HCT116 (cell line): ENCODE measurements at regions not wholly inside any gene's neighbourhood (a gene's known extent, or its start where the extent isn't known, plus 50 kb on each side); places are given as distances from the start of the nearest gene placed in this dataset.

Experiments
- ATAC-seq: fragments of 200-7000 bp; cut with Tn5 transposase; 2 replicates; pipeline ENCODE4 v1.9.1; 2020; ENCODE audit warnings: mild to moderate bottlenecking, moderate library complexity
- BruUV-seq: library from RNA; stranded (reverse); fragments of 400-500 nt; replicated peaks from 2 replicates; lab custom pipeline; 2021; lab: Mats Ljungman, UMichigan
- CTCF ChIA-PET: fragments of 300-600 bp; sonication (Branson Sonifier 250); formaldehyde crosslinking; loops from one replicate; lab custom pipeline; 2021; ENCODE audit warnings: antibody characterized with exemption; lab: Charles Lee
- POLR2A ChIA-PET: fragments of 300-600, 350-600 bp; sonication (Branson Sonifier 250); formaldehyde crosslinking; loops from one replicate; lab custom pipeline; 2021; ENCODE audit warnings: antibody characterized with exemption; lab: Charles Lee
- RAD21 ChIA-PET, 2 experiments: fragments of 300-600 bp; sonication (Branson Sonifier 250); formaldehyde crosslinking; loops; one replicate each; lab custom pipeline; 2023; ENCODE audit warnings: low total read pairs in 2 of 2; ENCODE audit not compliant: uncharacterized antibody in 2 of 2, unreplicated experiment in 2 of 2, low non-redundant PET in 1 of 2; lab: Charles Lee
- DNase-seq: peaks from one replicate; pipeline ENCODE4 v3.0.0-alpha.2; 2010; ENCODE audit warnings: low read depth, low spot score
- H2AFZ ChIP-seq: fragments of 200-600 bp; shearing (Covaris generic), sonication (generic); 2 replicates; pipeline ENCODE4 v1.6.1; 2017; ENCODE audit warnings: low read depth, mixed run types, mixed read lengths, antibody characterized with exemption, low read length; ENCODE audit not compliant: poor library complexity, severe bottlenecking
- H3K27ac ChIP-seq: 2 replicates; pipeline ENCODE4 v1.5.1; 2012; ENCODE audit warnings: low read depth, low read length
- H3K27me3 ChIP-seq: fragments of 200-600 bp; sonication (generic); 2 replicates; pipeline ENCODE4 v1.6.1; 2016; ENCODE audit warnings: mixed run types, low read length, mixed read lengths; ENCODE audit not compliant: insufficient read depth
- H3K36me3 ChIP-seq, 2 experiments: fragments of 200-500 bp in 1 of 2; fragments of 200-600 bp in 1 of 2; sonication (Bioruptor generic) in 1 of 2; sonication (generic) in 1 of 2; 2 replicates each; pipeline versions ENCODE4 v1.5.1 to v1.6.1; 2014 to 2016; ENCODE audit warnings: low read length in 2 of 2, inconsistent platforms in 1 of 2, mixed read lengths in 1 of 2, mixed run types in 1 of 2; ENCODE audit not compliant: insufficient read depth in 2 of 2, control insufficient read depth in 1 of 2
- H3K4me1 ChIP-seq, 2 experiments: fragments of 200-600 bp in 1 of 2; sonication (generic) in 1 of 2; 2 replicates each; pipeline versions ENCODE4 v1.5.1 to v1.6.1; 2012 to 2017; ENCODE audit warnings: low read length in 2 of 2, inconsistent platforms in 1 of 2, mild to moderate bottlenecking in 1 of 2, mixed read lengths in 1 of 2, mixed run types in 1 of 2, moderate library complexity in 1 of 2; ENCODE audit not compliant: insufficient read depth in 2 of 2, control insufficient read depth in 1 of 2
- H3K4me2 ChIP-seq: fragments of 200-600 bp; sonication (generic); 2 replicates; pipeline ENCODE4 v1.6.1; 2017; ENCODE audit warnings: mixed run types, low read length, mixed read lengths
- H3K4me3 ChIP-seq, 2 experiments: fragments of 200-600 bp in 1 of 2; sonication (generic) in 1 of 2; replicated peaks in 1 of 2; 2 replicates each; pipeline ENCODE4 v1.5.1; 2011 to 2016; ENCODE audit warnings: low read length in 2 of 2, control low read depth in 1 of 2, low read depth in 1 of 2, mild to moderate bottlenecking in 1 of 2, mixed read lengths in 1 of 2, mixed run types in 1 of 2
- H3K79me2 ChIP-seq: fragments of 200-600 bp; sonication (generic); 2 replicates; pipeline ENCODE4 v1.6.1; 2017; ENCODE audit warnings: mild to moderate bottlenecking, mixed run types, low read length, moderate library complexity, mixed read lengths; ENCODE audit not compliant: insufficient read depth
- H3K9ac ChIP-seq: fragments of 200-600 bp; sonication (generic); 2 replicates; pipeline ENCODE4 v1.6.1; 2016; ENCODE audit warnings: low read length, mixed read lengths
- H3K9me2 ChIP-seq: fragments of 200-600 bp; sonication (generic), shearing (Covaris generic); 2 replicates; pipeline ENCODE4 v1.6.1; 2017; ENCODE audit warnings: mixed run types, mild to moderate bottlenecking, moderate library complexity; ENCODE audit not compliant: insufficient read depth
- H3K9me3 ChIP-seq, 2 experiments: fragments of 200-500 bp in 1 of 2; fragments of 200-600 bp in 1 of 2; sonication (Bioruptor generic) in 1 of 2; sonication (generic) in 1 of 2; 2 replicates each; pipeline ENCODE4 v1.6.1; 2014 to 2017; ENCODE audit warnings: low read length in 2 of 2, mixed read lengths in 2 of 2, inconsistent platforms in 1 of 2, low read depth in 1 of 2, mild to moderate bottlenecking in 1 of 2, mixed run types in 1 of 2, moderate library complexity in 1 of 2; ENCODE audit not compliant: control insufficient read depth in 1 of 2, insufficient read depth in 1 of 2
- H4K20me1 ChIP-seq: fragments of 200-600 bp; sonication (generic), shearing (Covaris generic); 2 replicates; pipeline ENCODE4 v1.6.1; 2017; ENCODE audit warnings: mixed run types, mild to moderate bottlenecking, moderate library complexity; ENCODE audit not compliant: insufficient read depth
- CEBPB ChIP-seq: IDR thresholded peaks from 2 replicates; pipeline ENCODE4 v1.6.1; 2012; ENCODE audit warnings: low read depth
- EZH2 ChIP-seq: fragments of 200-600 bp; sonication (generic); IDR thresholded peaks from 2 replicates; pipeline ENCODE4 v1.6.1; 2017; ENCODE audit warnings: antibody characterized with exemption, mixed run types
- FOSL1 ChIP-seq: IDR thresholded peaks from 2 replicates; pipeline ENCODE4 v1.6.1; 2012; ENCODE audit warnings: low read depth
- JUND ChIP-seq: IDR thresholded peaks from 2 replicates; pipeline ENCODE4 v1.6.1; 2012
- MAX ChIP-seq: IDR thresholded peaks from 2 replicates; pipeline ENCODE4 v1.6.1; 2012
- POLR2AphosphoS5 ChIP-seq: IDR thresholded peaks from 2 replicates; pipeline ENCODE4 v1.6.1; 2011; ENCODE audit warnings: mild to moderate bottlenecking, low read depth, low read length, moderate library complexity
- SIN3A ChIP-seq: IDR thresholded peaks from 2 replicates; pipeline ENCODE4 v1.6.1; 2012; ENCODE audit warnings: low read depth
- TCF7L2 ChIP-seq: IDR thresholded peaks from 2 replicates; pipeline ENCODE4 v1.7.0; 2011; ENCODE audit warnings: borderline replicate concordance, inconsistent platforms; ENCODE audit not compliant: insufficient read depth, insufficient read length; ENCODE audit errors: extremely low read depth
- YY1 ChIP-seq: IDR thresholded peaks from 2 replicates; pipeline ENCODE4 v1.6.1; 2011; ENCODE audit warnings: low read length, low read depth, moderate library complexity, mild to moderate bottlenecking; ENCODE audit not compliant: insufficient replicate concordance; ENCODE audit errors: extremely low read depth
- ZBTB33 ChIP-seq: IDR thresholded peaks from 2 replicates; pipeline ENCODE4 v1.6.1; 2011; ENCODE audit warnings: mild to moderate bottlenecking, low read length, moderate library complexity; ENCODE audit not compliant: insufficient replicate concordance; ENCODE audit errors: extremely low read depth
- ZFX ChIP-seq: fragments of 450-650 bp; IDR thresholded peaks from 2 replicates; pipeline ENCODE4 v1.6.1; 2017
- ZNF274 ChIP-seq: fragments of 200-500 bp; sonication (Bioruptor generic); IDR thresholded peaks from 2 replicates; pipeline ENCODE4 v1.6.1; 2014; ENCODE audit warnings: mild to moderate bottlenecking, low read depth, low read length, inconsistent platforms
- intact Hi-C: fragments of 100-400 bp; cut with micrococcal nuclease; formaldehyde crosslinking; loops from 2 replicates; pipeline ENCODE4 v1.10.0; 2022

- H3K79me2 ChIP-seq = no peaks in the 10 kb centered on the region
- CTCF ChIA-PET = no interaction called here
- no peaks in the 10 kb centered on the region for H3K9me2 ChIP-seq
- no peak overlapping the region for H3K9ac ChIP-seq
- BruUV-seq = no TSS peak
- no peaks in the 10 kb centered on the region for H3K36me3 ChIP-seq
- H3K27ac ChIP-seq = no peak overlapping the region
- H3K27me3 ChIP-seq = no peaks in the 10 kb centered on the region
- intact Hi-C loops = no loop called here
- TF ChIP-seq FOSL1 (no peak), ZBTB33 (no peak), YY1 (no peak), CEBPB (no peak), SIN3A (no peak), MAX (no peak), ZFX (no peak), POLR2AphosphoS5 (no peak), JUND (no peak), ZNF274 (no peak), TCF7L2 (no peak), EZH2 (no peak)
- TF ChIP-seq, all 23 proteins: peak for 0
- ATAC-seq (no peak), DNase-seq (no peak)
- Histone ChIP-seq H4K20me1 (no peaks in the 10 kb centered on the region), H3K4me1 (peaks cover 9% of the 10 kb centered on the region in 2 experiments), H3K4me2 (no peak overlapping the region), H2AFZ (no peak overlapping the region), H3K4me3 (no peak overlapping the region), H3K9me3 (no peaks in the 10 kb centered on the region)
- ChIA-PET RAD21 (no interaction called here), POLR2A (no interaction called here)
These were observed 279.3 kb upstream of the THBS1 start for GRCh38 chr15:39301589-39301999.
